HepG2 (cell line): ENCODE measurements at regions not wholly inside any gene's neighbourhood (a gene's known extent, or its start where the extent isn't known, plus 50 kb on each side); places are given as distances from the start of the nearest gene placed in this dataset.

Experiments used
- GABPA ChIP-seq, 2 experiments: IDR thresholded peaks; 2 replicates each; pipeline ENCODE4 v1.6.1; 2011 to 2016; ENCODE audit warnings: low read depth in 2 of 2, low read length in 1 of 2, missing biosample characterization in 1 of 2, missing genetic modification characterization in 1 of 2
- MTA1 ChIP-seq: sonication (generic); formaldehyde crosslinking; IDR thresholded peaks from 2 replicates; pipeline ENCODE4 v1.4.0; 2020; ENCODE audit warnings: missing genetic modification reagents, mild to moderate bottlenecking, borderline replicate concordance
- RXRB ChIP-seq: IDR thresholded peaks from 2 replicates; pipeline ENCODE4 v1.6.1; 2016; ENCODE audit warnings: borderline replicate concordance, missing genetic modification reagents, missing compliant biosample characterization
- SMAD1 ChIP-seq: sonication (generic); formaldehyde crosslinking; IDR thresholded peaks from 2 replicates; pipeline ENCODE4 v1.4.0; 2020; ENCODE audit warnings: missing genetic modification reagents, low read depth, mild to moderate bottlenecking, borderline replicate concordance
- SMC3 ChIP-seq: IDR thresholded peaks from 2 replicates; pipeline ENCODE4 v1.6.1; 2011; ENCODE audit warnings: low read length, improper control_type of control experiment
- SRY ChIP-seq: sonication (generic); formaldehyde crosslinking; IDR thresholded peaks from 2 replicates; pipeline ENCODE4 v1.8.0; 2022; ENCODE audit warnings: mild to moderate bottlenecking, missing genetic modification reagents
- STAG1 ChIP-seq: sonication (generic); formaldehyde crosslinking; IDR thresholded peaks from 2 replicates; pipeline ENCODE4 v1.4.0; 2020; ENCODE audit warnings: missing genetic modification reagents
- TEAD3 ChIP-seq: optimal IDR thresholded peaks from 2 replicates; pipeline ENCODE3; 2016; ENCODE audit warnings: borderline replicate concordance
- TMF1 ChIP-seq: sonication (generic); formaldehyde crosslinking; IDR thresholded peaks from 2 replicates; pipeline ENCODE4 v1.8.1; 2022; ENCODE audit warnings: low read depth, missing genetic modification reagents
- ZNF138 ChIP-seq: sonication (generic); formaldehyde crosslinking; IDR thresholded peaks from 2 replicates; pipeline ENCODE4 v1.5.0; 2020; ENCODE audit warnings: mild to moderate bottlenecking, low read depth, missing genetic modification reagents
- ZNF468 ChIP-seq: sonication (generic); formaldehyde crosslinking; IDR thresholded peaks from 2 replicates; pipeline ENCODE4 v1.8.0; 2022; ENCODE audit warnings: mild to moderate bottlenecking, moderate library complexity, missing genetic modification reagents
- ZSCAN20 ChIP-seq: sonication (generic); formaldehyde crosslinking; IDR thresholded peaks from 2 replicates; pipeline ENCODE4 v1.4.0; 2020; ENCODE audit warnings: missing genetic modification reagents, mild to moderate bottlenecking, borderline replicate concordance
- TF ChIP-seq, protein P1 (sequence below): sonication (generic); formaldehyde crosslinking; IDR thresholded peaks from 2 replicates; pipeline ENCODE4 v1.5.0; 2020; ENCODE audit warnings: mild to moderate bottlenecking, missing genetic modification reagents, moderate library complexity
- TF ChIP-seq, protein P2 (sequence below), 2 experiments: fragments of 450-650 bp in 1 of 2; sonication (generic) in 1 of 2; formaldehyde crosslinking; IDR thresholded peaks; 2 replicates each; pipeline versions ENCODE4 v1.5.0 to v1.8.0; 2020 to 2022; ENCODE audit warnings: mild to moderate bottlenecking in 1 of 2, missing genetic modification reagents in 1 of 2
- TF ChIP-seq, protein P3 (sequence below): sonication (generic); formaldehyde crosslinking; IDR thresholded peaks from 2 replicates; pipeline ENCODE4 v1.5.1; 2020; ENCODE audit warnings: missing genetic modification reagents, mild to moderate bottlenecking, borderline replicate concordance
- TF ChIP-seq, protein P4 (sequence below): sonication (generic); formaldehyde crosslinking; IDR thresholded peaks from 2 replicates; pipeline ENCODE4 v1.4.0; 2020; ENCODE audit warnings: mild to moderate bottlenecking, missing genetic modification reagents, borderline replicate concordance
- TF ChIP-seq, protein P5 (sequence below): IDR thresholded peaks from 2 replicates; pipeline ENCODE4 v1.6.1; 2016
- TF ChIP-seq, protein P6 (sequence below): IDR thresholded peaks from 2 replicates; pipeline ENCODE4 v1.6.1; 2012; ENCODE audit warnings: low read depth, low read length, improper control_type of control experiment

DNA sequence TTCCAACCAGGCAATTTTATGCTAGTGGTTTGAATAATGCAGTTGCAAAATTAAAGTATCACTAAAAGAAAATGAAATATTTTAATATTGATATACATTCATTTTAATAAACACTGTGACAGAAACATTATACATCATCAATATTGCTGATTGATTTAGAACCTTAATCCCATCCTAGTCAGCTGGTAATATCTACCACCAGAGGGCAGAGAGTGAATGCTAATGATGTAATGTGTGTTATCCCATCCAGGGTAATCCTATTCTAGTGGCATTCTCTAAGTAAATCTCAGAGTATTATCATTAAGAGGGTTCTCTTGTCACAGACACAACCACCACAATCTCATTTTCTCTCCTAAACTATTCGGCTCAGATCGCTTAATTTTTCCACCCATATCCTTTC lies 477.4 kb downstream of the CPS1 start (continued):
- TF ChIP-seq TMF1 (CRISPR knock-in tag) (no peak), SMC3 (peak; percentile 31; the same call in 1 of the 2 replicates), STAG1 (CRISPR knock-in tag) (peak; percentile 54), ZNF468 (CRISPR knock-in tag) (no peak), RXRB (no peak), SMAD1 (no peak), MTA1 (no peak), GABPA (IDR thresholded peaks at IDR 0.05; ENCODE audit: low read depth, low read length) (no peak), GABPA (CRISPR knock-in tag; IDR thresholded peaks at IDR 0.05; ENCODE audit: low read depth) (no peak), ZNF138 (CRISPR knock-in tag) (no peak), TEAD3 (peak; percentile 52), ZSCAN20 (no peak), SRY (no peak)
- TF ChIP-seq, protein P1, sequence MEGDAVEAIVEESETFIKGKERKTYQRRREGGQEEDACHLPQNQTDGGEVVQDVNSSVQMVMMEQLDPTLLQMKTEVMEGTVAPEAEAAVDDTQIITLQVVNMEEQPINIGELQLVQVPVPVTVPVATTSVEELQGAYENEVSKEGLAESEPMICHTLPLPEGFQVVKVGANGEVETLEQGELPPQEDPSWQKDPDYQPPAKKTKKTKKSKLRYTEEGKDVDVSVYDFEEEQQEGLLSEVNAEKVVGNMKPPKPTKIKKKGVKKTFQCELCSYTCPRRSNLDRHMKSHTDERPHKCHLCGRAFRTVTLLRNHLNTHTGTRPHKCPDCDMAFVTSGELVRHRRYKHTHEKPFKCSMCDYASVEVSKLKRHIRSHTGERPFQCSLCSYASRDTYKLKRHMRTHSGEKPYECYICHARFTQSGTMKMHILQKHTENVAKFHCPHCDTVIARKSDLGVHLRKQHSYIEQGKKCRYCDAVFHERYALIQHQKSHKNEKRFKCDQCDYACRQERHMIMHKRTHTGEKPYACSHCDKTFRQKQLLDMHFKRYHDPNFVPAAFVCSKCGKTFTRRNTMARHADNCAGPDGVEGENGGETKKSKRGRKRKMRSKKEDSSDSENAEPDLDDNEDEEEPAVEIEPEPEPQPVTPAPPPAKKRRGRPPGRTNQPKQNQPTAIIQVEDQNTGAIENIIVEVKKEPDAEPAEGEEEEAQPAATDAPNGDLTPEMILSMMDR, result peak; percentile 53
- TF ChIP-seq, protein P2, sequence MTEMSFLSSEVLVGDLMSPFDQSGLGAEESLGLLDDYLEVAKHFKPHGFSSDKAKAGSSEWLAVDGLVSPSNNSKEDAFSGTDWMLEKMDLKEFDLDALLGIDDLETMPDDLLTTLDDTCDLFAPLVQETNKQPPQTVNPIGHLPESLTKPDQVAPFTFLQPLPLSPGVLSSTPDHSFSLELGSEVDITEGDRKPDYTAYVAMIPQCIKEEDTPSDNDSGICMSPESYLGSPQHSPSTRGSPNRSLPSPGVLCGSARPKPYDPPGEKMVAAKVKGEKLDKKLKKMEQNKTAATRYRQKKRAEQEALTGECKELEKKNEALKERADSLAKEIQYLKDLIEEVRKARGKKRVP (CRISPR knock-in tag; IDR thresholded peaks at IDR 0.05), result 0 out of 4 replicates have a peak, but pooled peaks of 1 of the 2 experiments have one; percentile 42
- TF ChIP-seq, protein P3, sequence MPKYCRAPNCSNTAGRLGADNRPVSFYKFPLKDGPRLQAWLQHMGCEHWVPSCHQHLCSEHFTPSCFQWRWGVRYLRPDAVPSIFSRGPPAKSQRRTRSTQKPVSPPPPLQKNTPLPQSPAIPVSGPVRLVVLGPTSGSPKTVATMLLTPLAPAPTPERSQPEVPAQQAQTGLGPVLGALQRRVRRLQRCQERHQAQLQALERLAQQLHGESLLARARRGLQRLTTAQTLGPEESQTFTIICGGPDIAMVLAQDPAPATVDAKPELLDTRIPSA (CRISPR knock-in tag), result no peak
- TF ChIP-seq, protein P4, sequence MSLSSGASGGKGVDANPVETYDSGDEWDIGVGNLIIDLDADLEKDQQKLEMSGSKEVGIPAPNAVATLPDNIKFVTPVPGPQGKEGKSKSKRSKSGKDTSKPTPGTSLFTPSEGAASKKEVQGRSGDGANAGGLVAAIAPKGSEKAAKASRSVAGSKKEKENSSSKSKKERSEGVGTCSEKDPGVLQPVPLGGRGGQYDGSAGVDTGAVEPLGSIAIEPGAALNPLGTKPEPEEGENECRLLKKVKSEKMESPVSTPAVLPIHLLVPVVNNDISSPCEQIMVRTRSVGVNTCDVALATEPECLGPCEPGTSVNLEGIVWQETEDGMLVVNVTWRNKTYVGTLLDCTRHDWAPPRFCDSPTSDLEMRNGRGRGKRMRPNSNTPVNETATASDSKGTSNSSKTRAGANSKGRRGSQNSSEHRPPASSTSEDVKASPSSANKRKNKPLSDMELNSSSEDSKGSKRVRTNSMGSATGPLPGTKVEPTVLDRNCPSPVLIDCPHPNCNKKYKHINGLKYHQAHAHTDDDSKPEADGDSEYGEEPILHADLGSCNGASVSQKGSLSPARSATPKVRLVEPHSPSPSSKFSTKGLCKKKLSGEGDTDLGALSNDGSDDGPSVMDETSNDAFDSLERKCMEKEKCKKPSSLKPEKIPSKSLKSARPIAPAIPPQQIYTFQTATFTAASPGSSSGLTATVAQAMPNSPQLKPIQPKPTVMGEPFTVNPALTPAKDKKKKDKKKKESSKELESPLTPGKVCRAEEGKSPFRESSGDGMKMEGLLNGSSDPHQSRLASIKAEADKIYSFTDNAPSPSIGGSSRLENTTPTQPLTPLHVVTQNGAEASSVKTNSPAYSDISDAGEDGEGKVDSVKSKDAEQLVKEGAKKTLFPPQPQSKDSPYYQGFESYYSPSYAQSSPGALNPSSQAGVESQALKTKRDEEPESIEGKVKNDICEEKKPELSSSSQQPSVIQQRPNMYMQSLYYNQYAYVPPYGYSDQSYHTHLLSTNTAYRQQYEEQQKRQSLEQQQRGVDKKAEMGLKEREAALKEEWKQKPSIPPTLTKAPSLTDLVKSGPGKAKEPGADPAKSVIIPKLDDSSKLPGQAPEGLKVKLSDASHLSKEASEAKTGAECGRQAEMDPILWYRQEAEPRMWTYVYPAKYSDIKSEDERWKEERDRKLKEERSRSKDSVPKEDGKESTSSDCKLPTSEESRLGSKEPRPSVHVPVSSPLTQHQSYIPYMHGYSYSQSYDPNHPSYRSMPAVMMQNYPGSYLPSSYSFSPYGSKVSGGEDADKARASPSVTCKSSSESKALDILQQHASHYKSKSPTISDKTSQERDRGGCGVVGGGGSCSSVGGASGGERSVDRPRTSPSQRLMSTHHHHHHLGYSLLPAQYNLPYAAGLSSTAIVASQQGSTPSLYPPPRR, result no peak
- TF ChIP-seq, protein P5, sequence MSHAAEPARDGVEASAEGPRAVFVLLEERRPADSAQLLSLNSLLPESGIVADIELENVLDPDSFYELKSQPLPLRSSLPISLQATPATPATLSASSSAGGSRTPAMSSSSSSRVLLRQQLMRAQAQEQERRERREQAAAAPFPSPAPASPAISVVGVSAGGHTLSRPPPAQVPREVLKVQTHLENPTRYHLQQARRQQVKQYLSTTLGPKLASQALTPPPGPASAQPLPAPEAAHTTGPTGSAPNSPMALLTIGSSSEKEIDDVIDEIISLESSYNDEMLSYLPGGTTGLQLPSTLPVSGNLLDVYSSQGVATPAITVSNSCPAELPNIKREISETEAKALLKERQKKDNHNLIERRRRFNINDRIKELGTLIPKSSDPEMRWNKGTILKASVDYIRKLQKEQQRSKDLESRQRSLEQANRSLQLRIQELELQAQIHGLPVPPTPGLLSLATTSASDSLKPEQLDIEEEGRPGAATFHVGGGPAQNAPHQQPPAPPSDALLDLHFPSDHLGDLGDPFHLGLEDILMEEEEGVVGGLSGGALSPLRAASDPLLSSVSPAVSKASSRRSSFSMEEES, result no peak
- TF ChIP-seq, protein P6, sequence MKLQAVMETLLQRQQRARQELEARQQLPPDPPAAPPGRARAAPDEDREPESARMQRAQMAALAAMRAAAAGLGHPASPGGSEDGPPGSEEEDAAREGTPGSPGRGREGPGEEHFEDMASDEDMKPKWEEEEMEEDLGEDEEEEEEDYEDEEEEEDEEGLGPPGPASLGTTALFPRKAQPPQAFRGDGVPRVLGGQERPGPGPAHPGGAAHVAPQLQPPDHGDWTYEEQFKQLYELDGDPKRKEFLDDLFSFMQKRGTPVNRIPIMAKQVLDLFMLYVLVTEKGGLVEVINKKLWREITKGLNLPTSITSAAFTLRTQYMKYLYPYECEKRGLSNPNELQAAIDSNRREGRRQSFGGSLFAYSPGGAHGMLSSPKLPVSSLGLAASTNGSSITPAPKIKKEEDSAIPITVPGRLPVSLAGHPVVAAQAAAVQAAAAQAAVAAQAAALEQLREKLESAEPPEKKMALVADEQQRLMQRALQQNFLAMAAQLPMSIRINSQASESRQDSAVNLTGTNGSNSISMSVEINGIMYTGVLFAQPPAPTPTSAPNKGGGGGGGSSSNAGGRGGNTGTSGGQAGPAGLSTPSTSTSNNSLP, result 0 out of 2 replicates have a peak, but pooled peaks have one; percentile 38
